Activated B cell treated with CpG ODN at 0.5 μM for 24 hours (primary cell): ENCODE measurements at regions not wholly inside any gene's neighbourhood (a gene's known extent, or its start where the extent isn't known, plus 50 kb on each side); places are given as distances from the start of the nearest gene placed in this dataset.

Experiments used
- ATAC-seq: fragments of 200-7000 bp; cut with Tn5 transposase; one replicate; pipeline ENCODE4 v1.10.0; 2021; ENCODE audit warnings: low read depth, mild to moderate bottlenecking, moderate library complexity
- CTCF ChIA-PET: fragments of 350-600 bp; sonication (Branson Sonifier 250); formaldehyde crosslinking; loops from one replicate; lab custom pipeline; 2021; ENCODE audit warnings: antibody characterized with exemption; lab: Charles Lee
- POLR2A ChIA-PET: fragments of 350-600 bp; sonication (Branson Sonifier 250); formaldehyde crosslinking; loops from one replicate; lab custom pipeline; 2021; ENCODE audit warnings: antibody characterized with exemption; lab: Charles Lee
- DNase-seq: peaks from one replicate; pipeline ENCODE4 v3.0.0; 2022
- H3K27ac Mint-ChIP-seq: one replicate; pipeline ENCODE4 v1.8.0; 2020; ENCODE audit warnings: mixed read lengths
- H3K27me3 Mint-ChIP-seq: one replicate; pipeline ENCODE4 v1.8.0; 2021; ENCODE audit warnings: mixed read lengths
- H3K36me3 Mint-ChIP-seq: one replicate; pipeline ENCODE4 v1.8.0; 2021; ENCODE audit warnings: low read depth, mixed read lengths
- H3K4me1 Mint-ChIP-seq: one replicate; pipeline ENCODE4 v1.8.0; 2021; ENCODE audit warnings: mixed read lengths
- H3K4me3 Mint-ChIP-seq: one replicate; pipeline ENCODE4 v1.8.0; 2020; ENCODE audit warnings: mild to moderate bottlenecking, mixed read lengths
- H3K9me3 Mint-ChIP-seq: one replicate; pipeline ENCODE4 v1.8.0; 2020; ENCODE audit warnings: mixed read lengths
- intact Hi-C: fragments of 100-400 bp; cut with micrococcal nuclease; formaldehyde crosslinking; loops from one replicate; pipeline ENCODE4 v1.15.1; 2024
- TF ChIP-seq, protein P1 (sequence below): fragments of 200-600 bp; IDR thresholded peaks from one replicate; pipeline ENCODE4 v1.8.0; 2022; ENCODE audit warnings: antibody characterized with exemption, mild to moderate bottlenecking

DNA sequence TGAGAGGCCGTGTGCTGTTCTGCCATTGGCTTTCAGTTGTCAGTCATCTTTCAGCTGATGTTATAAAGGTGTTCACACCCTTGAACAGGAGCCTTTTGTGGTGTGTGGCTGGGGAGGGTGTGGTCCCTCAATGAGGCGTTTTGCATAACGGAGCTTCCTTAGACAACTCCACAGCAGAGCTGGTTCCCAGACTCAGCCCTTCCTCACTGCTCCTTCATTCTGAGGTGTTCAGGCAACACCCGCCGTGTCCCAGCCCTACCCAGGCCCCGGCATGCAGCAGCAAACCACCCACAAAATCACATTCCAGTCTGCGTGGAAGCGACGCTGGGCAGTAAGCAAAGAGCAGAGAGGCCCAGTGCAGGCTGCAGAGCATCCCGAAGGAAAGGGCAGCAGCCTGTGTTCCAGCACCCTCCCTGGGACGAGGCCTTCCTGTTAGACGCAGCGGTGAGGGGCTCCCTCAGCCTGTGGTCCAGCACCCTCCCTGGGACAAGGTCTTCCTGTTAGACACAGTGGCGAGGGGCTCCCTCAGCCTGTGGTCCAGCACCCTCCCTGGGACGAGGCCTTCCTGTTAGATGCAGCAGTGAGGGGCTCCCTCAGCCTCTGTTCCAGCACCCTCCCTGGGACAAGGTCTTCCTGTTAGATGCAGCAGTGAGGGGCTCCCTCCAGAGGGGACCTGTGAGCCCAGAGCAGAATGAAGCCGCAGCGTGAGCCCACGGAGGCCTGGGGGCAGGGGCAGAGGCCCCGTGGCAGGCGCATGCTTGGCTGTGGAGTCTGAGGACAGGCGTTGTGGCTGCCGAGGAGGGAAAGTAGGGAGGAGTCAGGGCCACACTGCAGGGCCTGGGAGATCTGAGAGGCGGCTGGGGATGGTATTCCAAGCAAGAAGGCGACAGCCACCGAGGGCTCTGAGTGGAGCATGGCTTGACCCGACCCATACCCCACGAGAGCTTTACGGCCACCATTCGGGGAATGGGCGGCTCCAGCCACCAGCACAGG is 201.8 kb upstream of the HDAC4 start:
- DNase-seq = peak; percentile 11
- TF ChIP-seq, protein P1, sequence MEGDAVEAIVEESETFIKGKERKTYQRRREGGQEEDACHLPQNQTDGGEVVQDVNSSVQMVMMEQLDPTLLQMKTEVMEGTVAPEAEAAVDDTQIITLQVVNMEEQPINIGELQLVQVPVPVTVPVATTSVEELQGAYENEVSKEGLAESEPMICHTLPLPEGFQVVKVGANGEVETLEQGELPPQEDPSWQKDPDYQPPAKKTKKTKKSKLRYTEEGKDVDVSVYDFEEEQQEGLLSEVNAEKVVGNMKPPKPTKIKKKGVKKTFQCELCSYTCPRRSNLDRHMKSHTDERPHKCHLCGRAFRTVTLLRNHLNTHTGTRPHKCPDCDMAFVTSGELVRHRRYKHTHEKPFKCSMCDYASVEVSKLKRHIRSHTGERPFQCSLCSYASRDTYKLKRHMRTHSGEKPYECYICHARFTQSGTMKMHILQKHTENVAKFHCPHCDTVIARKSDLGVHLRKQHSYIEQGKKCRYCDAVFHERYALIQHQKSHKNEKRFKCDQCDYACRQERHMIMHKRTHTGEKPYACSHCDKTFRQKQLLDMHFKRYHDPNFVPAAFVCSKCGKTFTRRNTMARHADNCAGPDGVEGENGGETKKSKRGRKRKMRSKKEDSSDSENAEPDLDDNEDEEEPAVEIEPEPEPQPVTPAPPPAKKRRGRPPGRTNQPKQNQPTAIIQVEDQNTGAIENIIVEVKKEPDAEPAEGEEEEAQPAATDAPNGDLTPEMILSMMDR = no peak
- CTCF ChIA-PET = no interaction called here
- ATAC-seq = no peak
- H3K9me3 Mint-ChIP-seq = peaks cover 3% of the 10 kb centered on the region
- POLR2A ChIA-PET = no interaction called here
- peaks cover 8% of the 10 kb centered on the region for H3K27me3 Mint-ChIP-seq
- intact Hi-C loops = no loop called here
- H3K27ac Mint-ChIP-seq = no peak overlapping the region
- no peaks in the 10 kb centered on the region for H3K4me1 Mint-ChIP-seq
- no peaks in the 10 kb centered on the region for H3K36me3 Mint-ChIP-seq
- H3K4me3 Mint-ChIP-seq = no peak overlapping the region

DNA sequence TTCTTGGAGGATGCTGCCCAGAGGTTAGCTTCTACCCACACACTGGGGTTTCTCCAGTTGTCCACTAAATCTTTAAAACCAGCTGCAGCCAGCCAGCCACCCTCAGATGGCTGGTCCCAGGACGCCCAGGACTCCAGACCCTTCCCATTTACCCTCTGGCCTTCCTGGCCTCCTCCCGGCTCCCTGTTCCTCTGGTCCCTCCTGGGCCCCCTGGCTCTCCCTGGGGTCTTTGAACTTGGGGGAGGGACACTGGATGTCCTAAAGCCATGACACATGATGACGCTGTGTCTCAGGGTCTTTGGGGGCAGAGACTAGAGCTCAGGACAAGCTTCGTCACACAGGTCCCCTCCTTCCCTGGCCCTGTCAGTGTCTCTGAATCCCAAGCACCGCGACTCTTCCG is 201.1 kb upstream of the HDAC4 start:
- intact Hi-C loops = no loop called here

DNA sequence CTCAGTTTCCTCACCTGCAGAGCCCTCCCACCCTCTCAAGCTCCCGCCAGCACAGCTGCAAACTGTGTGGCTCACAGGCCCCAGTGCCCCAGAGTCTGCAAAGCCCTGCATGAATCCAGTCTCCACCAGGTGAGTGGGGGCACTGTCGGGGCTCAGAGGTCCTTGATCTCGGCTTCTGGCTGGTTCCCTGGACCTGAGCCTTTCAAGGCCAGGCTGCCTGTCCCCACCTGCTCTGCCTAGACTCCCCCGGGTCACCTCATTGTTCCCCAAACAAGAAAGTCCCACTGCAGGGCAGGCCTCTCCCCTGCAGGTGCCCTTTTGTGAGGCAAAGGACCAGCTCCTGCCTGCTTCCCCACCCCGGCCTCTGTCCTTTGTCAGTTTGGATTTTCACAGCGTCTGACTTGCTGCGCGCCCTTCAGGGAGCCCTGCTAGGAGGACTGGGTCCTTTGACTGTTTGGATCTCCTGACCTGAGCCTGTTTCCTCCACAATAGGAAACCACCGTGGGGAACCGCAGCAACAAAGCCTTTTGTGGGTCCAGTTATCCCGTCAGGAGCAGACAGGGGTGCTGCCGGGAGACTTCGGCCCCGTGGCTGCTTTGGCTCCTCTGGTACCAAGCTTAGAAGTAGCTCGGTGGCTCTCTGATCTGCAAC is 200.5 kb upstream of the HDAC4 start:
- Mint-ChIP-seq H3K27ac (no peak overlapping the region), H3K4me3 (no peak overlapping the region)
- POLR2A ChIA-PET = no interaction called here

More for the DNA sequence above, 201.1 kb upstream of the HDAC4 start:
- no peaks in the 10 kb centered on the region for H3K36me3 Mint-ChIP-seq
- H3K27ac Mint-ChIP-seq = no peak overlapping the region
- TF ChIP-seq, protein P1 = no peak
- peaks cover 8% of the 10 kb centered on the region for H3K27me3 Mint-ChIP-seq
- no peak overlapping the region for H3K4me3 Mint-ChIP-seq
- peaks cover 3% of the 10 kb centered on the region for H3K9me3 Mint-ChIP-seq
- ATAC-seq (no peak), DNase-seq (peak; percentile 1)
- ChIA-PET POLR2A (no interaction called here), CTCF (no interaction called here)
- H3K4me1 Mint-ChIP-seq = no peaks in the 10 kb centered on the region

DNA sequence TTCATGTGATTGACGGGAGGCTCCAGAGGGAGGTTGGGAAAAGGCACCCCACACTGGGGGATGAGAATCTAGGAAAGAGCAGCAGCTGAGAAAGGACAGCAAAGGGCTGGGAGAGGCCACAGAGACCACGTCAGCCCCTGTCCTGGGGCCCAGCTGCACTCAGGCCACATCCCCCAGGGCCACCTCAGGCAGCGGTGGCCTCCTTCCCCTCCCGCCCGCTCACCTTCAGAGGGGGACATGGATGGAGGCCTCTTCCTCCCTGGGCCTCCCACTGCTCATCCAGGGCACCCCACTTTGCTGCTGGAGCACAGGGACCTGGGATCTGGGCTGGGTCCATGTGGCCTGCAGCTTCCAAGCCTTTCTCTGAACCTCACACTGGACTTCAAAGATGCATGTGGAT is 199.8 kb upstream of the HDAC4 start:
- H3K9me3 Mint-ChIP-seq = no peaks in the 10 kb centered on the region
- no peak overlapping the region for H3K27ac Mint-ChIP-seq
- ChIA-PET POLR2A (no interaction called here), CTCF (no interaction called here)
- H3K4me3 Mint-ChIP-seq = no peak overlapping the region
- H3K36me3 Mint-ChIP-seq = no peaks in the 10 kb centered on the region
- H3K27me3 Mint-ChIP-seq = peaks cover 6% of the 10 kb centered on the region
- DNase-seq (no peak), ATAC-seq (no peak)
- intact Hi-C loops = no loop called here
- no peaks in the 10 kb centered on the region for H3K4me1 Mint-ChIP-seq
- TF ChIP-seq, protein P1 = no peak

More for the DNA sequence above, 200.5 kb upstream of the HDAC4 start:
- H3K4me1 Mint-ChIP-seq = no peaks in the 10 kb centered on the region
- intact Hi-C loops = no loop called here
- no peaks in the 10 kb centered on the region for H3K9me3 Mint-ChIP-seq
- CTCF ChIA-PET = no interaction called here
- ATAC-seq = no peak
- TF ChIP-seq, protein P1 = no peak
- peaks cover 8% of the 10 kb centered on the region for H3K27me3 Mint-ChIP-seq
- no peak for DNase-seq
- no peaks in the 10 kb centered on the region for H3K36me3 Mint-ChIP-seq

DNA sequence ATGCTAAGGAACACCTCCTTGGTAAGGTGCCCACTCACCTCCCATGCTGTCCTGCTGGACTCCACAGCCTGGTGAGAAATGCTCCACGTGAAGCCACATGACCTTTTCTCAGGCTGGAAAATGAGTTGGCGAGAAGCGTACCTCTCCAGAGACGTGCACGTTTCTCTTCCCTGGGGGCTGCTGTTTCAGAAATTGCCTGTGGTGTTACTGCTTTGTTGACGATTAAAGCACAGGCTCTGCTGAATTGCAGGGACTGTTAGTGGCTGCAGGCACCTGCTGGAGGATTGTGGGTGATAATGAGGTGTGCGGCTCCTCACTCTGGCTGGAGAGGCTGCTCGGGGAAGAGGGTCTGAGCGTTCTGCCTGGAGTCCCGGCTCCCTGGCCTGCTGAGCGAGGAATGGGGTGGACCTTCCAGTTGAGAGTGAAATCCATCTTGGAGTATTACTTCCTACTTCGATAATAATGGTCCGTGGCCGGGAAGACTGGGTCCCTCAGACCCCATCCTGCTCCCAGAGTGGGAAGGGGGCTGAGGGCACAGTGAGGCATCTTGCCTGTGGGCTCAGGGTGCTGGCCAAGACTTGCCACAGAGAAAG is 199.3 kb upstream of the HDAC4 start:
- Mint-ChIP-seq H3K27me3 (peaks cover 5% of the 10 kb centered on the region), H3K9me3 (no peaks in the 10 kb centered on the region), H3K27ac (no peak overlapping the region), H3K4me3 (no peak overlapping the region), H3K4me1 (no peaks in the 10 kb centered on the region), H3K36me3 (no peaks in the 10 kb centered on the region)
- ChIA-PET CTCF (no interaction called here), POLR2A (no interaction called here)
- no peak for DNase-seq
- TF ChIP-seq, protein P1 = no peak
- intact Hi-C loops = no loop called here
- no peak for ATAC-seq
